ENCODE measurements at regions not wholly inside any gene's neighbourhood (a gene's known extent, or its start where the extent isn't known, plus 50 kb on each side); places are given as distances from the start of the nearest gene placed in this dataset.

DNA sequence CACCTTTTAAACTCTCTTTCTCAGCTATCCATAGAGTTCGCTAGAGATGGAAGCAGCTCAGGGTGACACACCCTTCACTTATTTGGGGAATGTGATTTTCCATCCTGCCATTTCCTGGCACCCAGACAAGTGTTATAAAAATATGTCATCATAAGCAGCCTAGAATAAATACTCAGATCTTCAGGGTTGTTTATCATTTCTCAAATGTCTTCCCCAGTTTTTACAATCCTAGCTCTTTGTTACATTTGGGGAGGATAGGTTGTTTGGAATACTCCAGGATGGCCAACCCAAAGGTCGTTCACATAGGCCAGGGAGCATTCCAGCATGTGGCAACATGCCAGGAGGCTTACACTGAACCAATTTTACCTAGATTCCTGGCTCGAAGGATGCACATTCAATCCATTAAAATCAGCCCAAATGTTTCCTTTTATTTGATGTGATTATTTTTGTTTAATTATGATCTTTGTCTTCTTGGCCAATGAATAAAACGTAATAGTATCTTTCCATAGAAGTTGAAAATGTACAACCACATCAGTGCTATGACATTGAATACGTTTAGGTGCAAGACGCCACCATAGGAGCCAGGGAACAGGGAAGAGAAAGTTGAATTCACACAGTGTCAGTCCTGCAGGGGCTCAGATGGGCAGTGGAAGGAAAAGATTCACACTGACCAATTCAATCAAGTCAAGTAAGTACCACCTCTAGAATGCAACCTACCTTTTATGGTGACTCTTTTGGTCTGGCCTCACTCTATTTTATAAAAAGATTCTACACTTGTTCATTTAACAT, 537.7 kb upstream of the MDFIC2 start:
- TF ChIP-seq, protein P1, sequence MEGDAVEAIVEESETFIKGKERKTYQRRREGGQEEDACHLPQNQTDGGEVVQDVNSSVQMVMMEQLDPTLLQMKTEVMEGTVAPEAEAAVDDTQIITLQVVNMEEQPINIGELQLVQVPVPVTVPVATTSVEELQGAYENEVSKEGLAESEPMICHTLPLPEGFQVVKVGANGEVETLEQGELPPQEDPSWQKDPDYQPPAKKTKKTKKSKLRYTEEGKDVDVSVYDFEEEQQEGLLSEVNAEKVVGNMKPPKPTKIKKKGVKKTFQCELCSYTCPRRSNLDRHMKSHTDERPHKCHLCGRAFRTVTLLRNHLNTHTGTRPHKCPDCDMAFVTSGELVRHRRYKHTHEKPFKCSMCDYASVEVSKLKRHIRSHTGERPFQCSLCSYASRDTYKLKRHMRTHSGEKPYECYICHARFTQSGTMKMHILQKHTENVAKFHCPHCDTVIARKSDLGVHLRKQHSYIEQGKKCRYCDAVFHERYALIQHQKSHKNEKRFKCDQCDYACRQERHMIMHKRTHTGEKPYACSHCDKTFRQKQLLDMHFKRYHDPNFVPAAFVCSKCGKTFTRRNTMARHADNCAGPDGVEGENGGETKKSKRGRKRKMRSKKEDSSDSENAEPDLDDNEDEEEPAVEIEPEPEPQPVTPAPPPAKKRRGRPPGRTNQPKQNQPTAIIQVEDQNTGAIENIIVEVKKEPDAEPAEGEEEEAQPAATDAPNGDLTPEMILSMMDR (IDR thresholded peaks at IDR 0.05; ENCODE audit: low read depth, low read length), result no peak
- H3K4me3 ChIP-seq (ENCODE audit: low read depth, low read length), result no peak overlapping the region

GRCh38 chr3:70840106-70840870, 527.9 kb upstream of the MDFIC2 start:
- H3K4me3 ChIP-seq (ENCODE audit: low read depth, low read length), result no peak overlapping the region
- TF ChIP-seq, protein P1 (IDR thresholded peaks at IDR 0.05; ENCODE audit: low read depth, low read length), result no peak

- no peak overlapping the region for H3K4me3 ChIP-seq (ENCODE audit: low read depth, low read length)
- TF ChIP-seq, protein P1 (IDR thresholded peaks at IDR 0.05; ENCODE audit: low read depth, low read length), result no peak
These were observed 521.0 kb upstream of the MDFIC2 start for GRCh38 chr3:70833239-70833960.

DNA sequence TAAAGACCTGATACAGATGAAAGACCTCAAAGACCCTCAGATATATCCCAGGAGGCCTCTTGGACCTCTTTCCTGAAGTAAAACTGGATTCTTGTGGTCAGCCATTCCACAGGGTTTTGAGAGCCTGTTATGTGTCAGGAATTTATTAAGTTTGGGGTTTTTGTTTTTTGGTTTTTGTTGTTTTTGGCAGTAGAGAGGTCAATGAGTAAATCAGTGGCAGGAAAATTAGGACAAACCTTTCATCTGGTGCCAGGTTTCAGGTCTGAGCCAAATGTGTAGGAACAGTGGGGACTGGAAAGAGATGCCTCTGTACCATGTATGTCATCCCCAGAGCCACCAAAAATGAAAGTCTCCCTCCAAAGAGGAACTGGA, 520.4 kb upstream of the MDFIC2 start:
- TF ChIP-seq, protein P1 (IDR thresholded peaks at IDR 0.05; ENCODE audit: low read depth, low read length), result no peak
- no peak overlapping the region for H3K4me3 ChIP-seq (ENCODE audit: low read depth, low read length)

- TF ChIP-seq, protein P1 (IDR thresholded peaks at IDR 0.05; ENCODE audit: low read depth, low read length), result no peak
- no peak overlapping the region for H3K4me3 ChIP-seq (ENCODE audit: low read depth, low read length)
These were observed 519.8 kb upstream of the MDFIC2 start for GRCh38 chr3:70832089-70832833.

DNA sequence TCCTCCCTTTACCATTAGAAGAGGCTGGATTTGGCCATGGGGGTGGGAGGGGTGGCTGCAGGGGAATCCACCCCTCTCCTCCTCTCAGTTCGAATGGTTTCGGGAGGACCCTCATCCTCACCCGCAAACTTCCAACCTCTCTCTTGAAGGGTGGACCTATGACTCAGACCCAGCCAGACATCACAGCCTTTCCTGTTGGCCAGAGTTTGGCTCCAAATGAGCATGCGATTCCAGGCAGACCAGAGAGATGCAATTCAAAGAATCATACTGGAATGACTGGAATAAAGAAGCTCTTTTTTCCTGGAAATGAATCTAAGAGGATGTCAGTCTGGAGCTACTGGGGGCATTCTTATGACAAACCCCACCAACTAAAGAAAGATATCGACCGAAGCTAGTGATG, 516.7 kb upstream of the MDFIC2 start:
- TF ChIP-seq, protein P1 (IDR thresholded peaks at IDR 0.05; ENCODE audit: low read depth, low read length), result no peak
- H3K4me3 ChIP-seq (ENCODE audit: low read depth, low read length), result no peak overlapping the region

All from WI38 (cell line).